ENCODE measurements at regions not wholly inside any gene's neighbourhood (a gene's known extent, or its start where the extent isn't known, plus 50 kb on each side); places are given as distances from the start of the nearest gene placed in this dataset.

DNA sequence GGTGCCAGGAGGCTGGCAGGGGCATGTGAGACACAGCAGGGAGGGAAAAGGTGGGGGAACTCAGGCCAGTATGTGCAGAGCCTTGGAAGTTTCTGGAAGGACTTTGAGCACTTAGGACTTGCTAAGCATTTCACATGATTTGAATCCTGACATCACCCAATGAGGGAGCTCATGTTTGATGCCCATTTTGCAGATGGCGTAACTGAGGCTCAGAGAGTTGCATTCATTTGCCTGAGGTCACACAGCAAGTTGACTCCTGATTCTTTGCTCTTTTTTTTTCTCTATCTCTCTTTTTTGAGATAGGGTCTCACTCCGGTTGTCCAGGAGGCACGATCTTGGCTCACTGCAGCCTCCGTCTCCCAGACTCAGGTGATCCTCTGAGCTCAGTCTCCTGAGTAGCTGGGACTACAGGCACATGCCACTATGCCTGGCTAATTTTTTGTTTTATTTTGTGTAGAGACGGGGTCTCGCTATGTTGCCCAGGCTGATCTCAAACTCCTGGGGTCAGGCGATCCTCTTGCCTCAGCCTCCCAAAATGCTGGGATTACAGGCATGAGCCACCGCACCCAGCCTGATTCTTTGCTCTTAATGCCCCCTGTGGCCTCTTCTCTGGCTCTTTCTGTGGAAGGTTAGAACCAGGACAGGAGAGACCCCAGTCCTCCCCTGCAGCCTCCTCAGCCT lies 246.1 kb downstream of the RBM19 start:
- H3K4me3 ChIP-seq (replicated peaks; ENCODE audit: low read depth, low read length), result no peak overlapping the region
- no peak for TF ChIP-seq CTCF (IDR thresholded peaks at IDR 0.05; ENCODE audit: low read length, missing control alignments)

GRCh38 chr12:113713156-113713555 lies 241.5 kb upstream of the LHX5 start:
- DNase-seq (ENCODE audit: low read depth), result no peak
- no peak overlapping the region for H3K4me3 ChIP-seq (replicated peaks; ENCODE audit: low read depth, low read length)
- TF ChIP-seq CTCF (IDR thresholded peaks at IDR 0.05; ENCODE audit: low read length, missing control alignments), result no peak

More for the DNA sequence above, 246.1 kb downstream of the RBM19 start:
- no peak for DNase-seq (ENCODE audit: low read depth)

DNA sequence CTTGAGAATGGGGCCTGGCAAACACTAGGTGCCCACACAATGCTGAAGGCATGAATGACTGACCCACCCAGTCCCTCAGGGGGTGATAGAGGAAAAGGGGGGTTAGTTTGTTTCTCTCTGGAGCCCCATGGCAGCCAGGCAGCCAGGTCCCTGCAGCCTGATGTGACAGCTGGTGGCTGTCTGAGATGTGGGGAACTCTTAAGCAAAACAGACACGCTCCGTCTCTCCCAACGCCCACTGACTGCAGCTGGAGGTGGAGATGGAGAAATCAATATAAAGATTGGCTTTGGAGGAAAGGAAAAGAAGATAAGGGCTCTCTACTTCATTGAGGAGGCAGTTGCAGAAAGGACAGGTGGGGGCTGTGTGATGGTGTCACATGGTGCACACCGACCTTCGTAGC lies 240.8 kb upstream of the LHX5 start:
- no peak overlapping the region for H3K4me3 ChIP-seq (replicated peaks; ENCODE audit: low read depth, low read length)
- TF ChIP-seq CTCF (IDR thresholded peaks at IDR 0.05; ENCODE audit: low read length, missing control alignments), result no peak
- DNase-seq (ENCODE audit: low read depth), result no peak

- no peak overlapping the region for H3K4me3 ChIP-seq (replicated peaks; ENCODE audit: low read depth, low read length)
- no peak for DNase-seq (ENCODE audit: low read depth)
- TF ChIP-seq CTCF (IDR thresholded peaks at IDR 0.05; ENCODE audit: low read length, missing control alignments), result no peak
These were observed 238.5 kb upstream of the LHX5 start for GRCh38 chr12:113710216-113710615.

DNA sequence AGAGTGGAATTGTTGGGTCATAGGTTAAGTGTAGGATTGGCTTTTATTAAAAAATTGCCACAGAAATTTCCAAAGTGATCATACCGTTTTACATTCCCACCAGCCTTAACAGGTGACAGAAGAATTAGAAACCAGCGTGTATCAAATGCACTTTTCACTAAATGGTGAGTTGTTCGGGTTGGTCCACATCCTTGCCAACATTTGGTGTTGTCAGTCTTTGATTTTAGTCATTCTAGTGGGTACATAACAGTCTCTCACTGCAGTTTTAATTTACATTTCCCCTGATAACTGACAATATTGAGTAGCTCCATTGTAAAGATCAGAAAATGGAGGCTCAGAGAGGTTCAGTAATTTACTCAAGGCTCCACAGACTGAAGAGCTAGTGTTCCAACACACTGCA lies 237.8 kb upstream of the LHX5 start:
- TF ChIP-seq CTCF (IDR thresholded peaks at IDR 0.05; ENCODE audit: low read length, missing control alignments), result no peak
- no peak overlapping the region for H3K4me3 ChIP-seq (replicated peaks; ENCODE audit: low read depth, low read length)
- no peak for DNase-seq (ENCODE audit: low read depth)

GRCh38 chr12:113702836-113703235 lies 231.2 kb upstream of the LHX5 start:
- DNase-seq (ENCODE audit: low read depth), result no peak
- no peak for TF ChIP-seq CTCF (IDR thresholded peaks at IDR 0.05; ENCODE audit: low read length, missing control alignments)
- no peak overlapping the region for H3K4me3 ChIP-seq (replicated peaks; ENCODE audit: low read depth, low read length)

GRCh38 chr12:113702276-113702675 lies 230.6 kb upstream of the LHX5 start:
- no peak for TF ChIP-seq CTCF (IDR thresholded peaks at IDR 0.05; ENCODE audit: low read length, missing control alignments)
- DNase-seq (ENCODE audit: low read depth), result no peak

More at GRCh38 chr12:113702276-113702675, 230.6 kb upstream of the LHX5 start:
- no peak overlapping the region for H3K4me3 ChIP-seq (replicated peaks; ENCODE audit: low read depth, low read length)
